HG03103 (cell line): ENCODE measurements at regions not wholly inside any gene's neighbourhood (a gene's known extent, or its start where the extent isn't known, plus 50 kb on each side); places are given as distances from the start of the nearest gene placed in this dataset.
"Not testable (repeated sequence)": the region's sequence is repeated elsewhere in the genome, so short reads cannot be mapped to it uniquely, and the experiment has no call there.

ENCODE experiments used
- ATAC-seq: cut with Tn5 transposase; IDR thresholded peaks from one replicate; pipeline ENCODE4 v1.9.1; 2021; ENCODE audit warnings: low read depth; ENCODE audit not compliant: unreplicated experiment

DNA sequence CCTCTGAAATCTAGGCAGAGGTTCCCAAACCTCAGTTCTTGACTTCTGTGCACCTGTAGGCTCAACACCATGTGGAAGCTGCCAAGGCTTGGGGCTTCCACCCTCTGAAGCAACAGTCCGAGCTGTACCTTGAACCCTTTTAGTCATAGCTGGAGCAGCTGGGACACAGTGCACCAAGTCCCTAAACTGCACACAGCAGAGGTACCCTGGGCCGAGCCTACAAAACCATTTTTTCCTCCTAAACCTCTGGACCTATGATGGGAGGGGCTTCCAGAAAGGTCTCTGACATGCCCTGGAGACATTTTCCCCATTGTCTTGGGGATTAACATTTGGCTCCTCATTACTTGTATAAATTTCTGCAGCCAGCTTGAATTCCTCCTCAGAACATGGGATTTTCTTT is 168.8 kb downstream of the TLE3 start:
- ATAC-seq: not testable (repeated sequence)

DNA sequence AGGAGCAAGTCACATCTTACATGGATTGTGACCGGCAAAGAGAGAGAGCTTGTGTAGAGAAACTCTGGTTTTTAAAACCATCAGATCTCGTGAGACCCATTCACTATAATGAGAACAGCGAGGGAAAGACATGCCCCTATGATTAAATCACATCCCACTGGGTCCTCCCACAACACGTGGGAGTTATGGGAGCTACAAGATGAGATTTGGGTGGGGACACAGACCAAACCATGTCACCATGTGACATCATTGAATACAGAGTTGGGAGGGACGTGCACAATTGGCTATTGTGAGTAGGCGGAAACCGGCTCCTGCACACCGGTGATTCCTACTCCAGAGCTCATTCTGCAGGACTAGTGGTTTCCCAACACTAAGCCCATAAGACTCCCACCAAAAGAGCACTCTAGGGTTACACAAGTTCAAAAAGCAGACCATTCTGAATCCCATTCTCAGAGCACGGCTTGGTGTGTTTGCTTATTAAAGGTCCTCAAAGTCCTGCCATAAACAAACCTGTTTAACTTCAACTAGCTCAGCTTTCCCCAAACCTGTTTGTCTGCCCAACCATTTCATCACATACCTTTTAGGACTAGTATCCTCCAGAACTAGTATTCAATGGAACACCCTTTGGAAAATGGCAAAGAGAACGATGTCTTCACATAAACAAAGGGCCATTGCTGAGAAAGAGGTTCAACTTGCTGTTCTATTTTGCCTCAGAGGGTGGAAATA is 167.6 kb downstream of the TLE3 start:
- ATAC-seq: no peak

DNA sequence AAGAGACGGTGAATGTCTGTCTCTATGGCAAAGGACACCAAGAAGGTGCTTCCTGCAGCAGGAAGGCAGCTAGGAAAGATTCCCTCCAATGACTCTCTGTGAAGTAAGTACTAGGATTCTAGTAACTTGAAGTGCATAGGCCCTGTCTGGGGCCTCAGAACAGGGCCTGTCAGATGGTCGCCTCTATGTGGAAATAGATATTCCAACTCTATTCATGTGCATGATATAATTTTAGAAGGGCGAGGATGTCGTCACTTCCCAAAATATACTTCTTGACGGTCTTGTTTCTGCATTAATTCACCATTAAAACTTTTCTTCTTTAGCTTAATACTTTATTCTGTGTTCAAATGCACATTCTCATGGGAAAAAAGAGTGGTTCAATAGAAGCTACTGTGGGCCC is 167.0 kb downstream of the TLE3 start:
- no peak for ATAC-seq

DNA sequence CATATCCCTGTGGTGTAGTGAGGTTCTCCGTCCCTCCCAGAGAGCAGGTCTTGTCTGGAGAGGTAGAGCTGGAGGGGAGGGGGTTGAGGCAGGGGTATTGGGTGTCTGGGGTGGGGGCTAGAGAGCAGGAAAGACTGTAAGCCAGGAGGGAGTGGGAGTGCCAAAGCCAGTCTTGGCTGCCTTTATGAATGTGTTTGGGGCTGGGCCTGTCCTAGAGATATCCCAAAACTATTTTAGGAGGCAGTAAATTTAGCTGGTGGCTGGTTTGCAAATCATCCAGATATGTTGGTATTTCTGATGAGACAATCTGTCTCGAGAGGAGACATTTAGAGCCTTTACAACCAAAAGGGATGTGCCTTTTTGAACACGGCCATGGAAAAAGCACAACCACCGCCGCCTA is 166.6 kb downstream of the TLE3 start:
- no peak for ATAC-seq

DNA sequence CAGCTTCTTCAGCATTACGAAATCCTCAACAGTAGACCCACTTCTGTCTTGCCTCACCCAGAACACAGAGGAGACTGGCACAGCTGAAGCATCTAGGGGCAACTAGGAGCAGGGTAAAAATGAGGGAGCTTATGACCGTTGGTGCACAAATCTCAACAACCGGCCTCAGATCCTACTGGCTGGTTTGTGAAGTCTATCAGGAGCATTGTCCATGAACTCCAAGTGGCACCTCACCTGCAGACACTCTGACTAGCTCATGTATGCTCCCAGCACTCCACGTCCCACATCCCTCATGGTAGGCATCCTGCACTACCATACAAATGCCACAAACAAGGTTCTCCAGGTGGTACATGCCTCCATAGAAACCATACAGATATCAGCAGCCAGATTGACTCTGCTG is 163.1 kb downstream of the TLE3 start:
- no peak for ATAC-seq

DNA sequence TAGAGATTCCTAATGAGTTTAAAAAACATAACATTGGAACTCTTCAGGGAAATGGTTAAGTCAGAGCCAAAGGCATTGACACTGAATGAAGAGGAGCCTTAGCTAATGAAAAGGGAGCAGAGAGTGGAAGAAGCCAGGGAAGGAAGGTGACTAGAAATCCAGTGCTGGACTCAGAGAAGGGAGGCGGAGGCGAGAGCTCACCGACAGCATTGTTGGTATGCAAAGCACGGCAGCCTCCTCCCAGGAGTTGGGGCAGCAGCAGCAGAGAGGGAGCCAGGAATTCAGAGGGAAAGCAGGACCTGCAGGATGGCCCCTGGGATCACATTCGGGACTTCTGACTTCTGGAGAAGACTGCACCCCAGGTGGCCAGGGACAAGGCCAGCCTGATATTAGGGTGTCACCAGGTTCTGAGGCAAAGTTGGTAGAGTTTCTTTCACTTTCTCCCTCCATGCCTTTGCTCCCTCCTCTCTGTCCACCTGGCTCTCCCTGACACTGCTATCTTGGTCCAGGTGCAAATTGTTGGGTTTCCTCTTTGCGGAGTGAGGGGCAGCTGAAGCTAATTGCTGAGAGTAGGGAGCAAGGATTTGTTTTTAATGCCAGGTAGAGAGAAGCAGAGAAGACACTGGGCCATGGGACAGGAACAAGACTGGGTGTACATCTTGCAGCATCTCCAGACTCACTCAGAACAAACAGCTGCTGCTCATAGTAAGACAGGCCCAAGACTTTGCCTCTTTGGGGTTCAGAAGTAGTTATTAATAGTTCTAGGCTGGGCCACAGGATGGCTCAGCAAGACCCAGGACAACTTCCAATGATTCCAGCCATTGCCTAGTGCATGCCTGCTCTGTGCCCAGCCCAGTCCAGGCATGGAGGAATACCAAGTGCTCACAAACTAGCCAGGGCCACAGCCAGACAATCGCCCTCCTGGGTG is 157.9 kb downstream of the TLE3 start:
- no peak for ATAC-seq

DNA sequence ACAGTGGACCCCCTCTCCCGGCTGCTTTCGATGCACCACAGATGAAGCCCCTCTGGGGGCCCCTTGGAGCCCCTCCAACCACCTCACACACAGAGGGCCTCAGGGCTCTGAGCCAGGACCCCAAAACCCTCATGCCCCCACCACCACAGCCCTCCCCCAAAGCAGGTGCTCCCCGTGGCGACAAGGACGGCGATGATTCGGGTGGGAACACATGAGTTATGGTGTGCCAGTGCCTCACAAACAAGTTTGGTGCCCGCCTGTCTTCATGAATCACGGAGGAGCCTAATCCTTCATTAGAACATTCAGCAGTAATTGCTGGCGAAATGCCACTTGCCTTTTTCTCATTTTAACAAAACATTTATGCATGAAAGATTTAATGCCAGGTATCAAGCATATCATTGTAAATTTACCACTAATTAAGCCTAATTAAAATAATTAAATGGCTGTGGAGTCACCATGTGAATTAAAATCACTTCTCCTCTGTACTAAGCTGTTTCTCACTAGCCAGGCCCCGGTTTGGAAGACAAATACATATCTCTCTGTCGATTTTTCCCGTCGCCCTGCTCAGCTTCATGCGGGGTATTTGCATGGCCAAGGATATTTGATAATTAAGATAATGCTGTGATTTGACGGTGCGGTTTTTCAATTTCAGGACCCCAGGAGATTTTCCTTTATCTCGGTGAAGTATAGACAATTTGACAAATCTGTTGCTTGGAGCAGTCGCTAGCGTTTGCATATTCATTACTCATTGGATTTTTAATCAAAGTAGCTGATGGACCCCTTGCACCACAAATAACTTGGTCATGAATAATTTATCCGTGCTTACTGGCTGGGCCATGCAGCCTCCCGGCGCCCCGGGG is 157.0 kb downstream of the TLE3 start:
- no peak for ATAC-seq

DNA sequence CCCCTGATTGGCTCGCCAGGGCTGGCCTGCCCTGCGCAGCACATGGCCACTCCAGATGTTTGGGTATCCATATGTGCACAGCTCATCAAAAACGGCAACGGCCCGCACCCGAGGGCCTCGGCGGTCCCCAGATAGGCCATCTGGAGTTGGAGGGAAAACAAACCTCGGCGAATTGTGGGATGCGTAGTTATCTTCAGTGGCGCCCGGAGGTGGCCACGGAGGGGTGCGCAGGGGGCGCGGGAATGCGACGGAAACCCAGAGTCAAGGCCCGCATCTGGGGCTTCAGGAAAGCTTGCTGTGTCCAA is 156.5 kb downstream of the TLE3 start:
- ATAC-seq: no peak

DNA sequence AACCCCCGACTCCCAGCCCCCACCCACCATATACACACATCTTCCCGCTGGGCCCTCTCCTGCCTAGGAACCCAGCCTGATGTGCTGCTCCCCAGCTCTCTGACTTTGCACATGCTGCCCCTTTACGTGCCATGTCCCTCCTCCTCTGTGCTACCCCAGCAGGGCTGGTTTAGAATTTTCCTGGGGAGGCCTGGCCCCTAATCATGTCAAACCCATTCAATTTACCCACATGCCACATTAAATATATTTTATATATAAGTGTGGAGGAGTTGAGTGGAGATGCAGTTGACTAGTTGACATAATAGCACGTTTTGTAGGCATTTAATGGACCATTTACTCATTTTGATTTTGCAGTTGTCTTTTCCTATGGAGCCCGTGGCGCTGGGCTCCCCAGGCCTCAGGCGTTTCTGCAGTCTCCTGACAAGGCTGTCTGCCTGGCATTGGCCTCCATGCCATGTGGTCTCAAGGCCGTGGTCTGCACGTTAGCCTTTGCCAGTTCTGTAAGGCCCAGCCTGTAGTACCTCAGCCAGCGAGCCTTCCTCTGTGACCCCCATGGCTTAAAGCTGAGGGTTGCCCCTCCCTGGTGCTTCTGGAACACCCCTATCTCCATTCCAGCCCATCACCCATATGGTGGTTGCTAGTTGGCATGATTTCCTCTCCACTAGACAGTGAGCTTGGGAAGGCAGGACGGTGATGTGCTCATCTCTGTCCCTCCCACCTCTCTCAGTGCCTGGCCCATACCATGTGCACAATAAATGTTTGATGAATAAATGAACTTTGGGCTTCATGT is 155.8 kb downstream of the TLE3 start:
- no peak for ATAC-seq

DNA sequence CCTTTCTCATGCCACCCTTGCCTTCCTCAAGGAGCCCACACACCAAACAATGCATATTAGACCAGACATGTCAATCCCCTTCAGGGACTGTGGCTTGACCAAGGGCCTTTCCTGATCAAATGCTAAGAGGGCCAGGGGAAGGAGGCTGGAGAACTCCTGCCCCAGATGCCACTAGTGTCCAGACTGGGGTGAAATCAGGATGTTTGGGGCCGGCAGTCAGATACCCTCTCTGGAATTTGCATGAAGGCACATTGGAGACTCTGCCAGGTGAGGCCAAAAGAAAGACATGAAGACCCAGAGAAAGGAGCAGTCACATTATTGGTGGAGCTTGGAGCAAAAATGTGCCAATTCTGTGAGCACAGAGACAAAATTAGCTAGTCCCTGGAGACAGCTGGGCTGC is 154.1 kb downstream of the TLE3 start:
- no peak for ATAC-seq

DNA sequence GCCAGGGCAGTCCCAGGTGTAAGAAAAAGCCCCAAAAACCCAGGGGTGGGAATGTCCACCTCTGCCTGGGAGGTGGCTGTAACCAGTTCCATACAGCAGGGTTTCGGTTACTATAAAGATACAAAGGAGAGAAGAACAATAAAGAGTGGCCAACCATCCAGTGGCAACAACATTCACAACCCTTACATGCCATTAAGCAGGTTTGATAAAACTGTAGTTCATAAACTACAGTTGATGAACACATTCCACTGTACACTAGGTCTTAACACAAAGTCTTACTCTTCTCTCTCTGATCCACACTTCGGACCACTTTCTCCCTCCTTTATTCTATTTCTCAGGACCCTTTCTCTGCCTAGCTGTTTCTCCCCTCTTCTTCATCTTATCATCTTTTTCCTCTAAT is 152.0 kb downstream of the TLE3 start:
- ATAC-seq: no peak

DNA sequence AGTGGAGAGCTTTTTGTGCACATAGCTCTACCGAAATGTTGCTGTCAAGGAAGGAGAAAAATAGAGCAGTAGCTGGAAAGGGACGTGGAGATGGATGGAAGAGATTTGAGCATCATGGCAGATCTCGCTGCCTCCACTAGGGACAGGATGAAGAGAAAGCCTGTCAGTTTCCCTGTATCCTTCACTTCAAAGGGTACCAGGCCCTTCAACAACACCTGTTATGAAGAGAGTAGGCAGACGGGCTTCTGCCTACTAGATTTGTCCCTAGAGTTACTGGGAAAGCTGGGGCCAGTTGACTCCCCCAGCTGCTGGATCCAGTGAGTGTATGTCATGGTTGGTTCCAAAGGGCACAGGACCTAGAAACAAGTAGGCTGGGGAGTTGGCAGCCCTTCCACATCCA is 150.8 kb downstream of the TLE3 start:
- no peak for ATAC-seq

DNA sequence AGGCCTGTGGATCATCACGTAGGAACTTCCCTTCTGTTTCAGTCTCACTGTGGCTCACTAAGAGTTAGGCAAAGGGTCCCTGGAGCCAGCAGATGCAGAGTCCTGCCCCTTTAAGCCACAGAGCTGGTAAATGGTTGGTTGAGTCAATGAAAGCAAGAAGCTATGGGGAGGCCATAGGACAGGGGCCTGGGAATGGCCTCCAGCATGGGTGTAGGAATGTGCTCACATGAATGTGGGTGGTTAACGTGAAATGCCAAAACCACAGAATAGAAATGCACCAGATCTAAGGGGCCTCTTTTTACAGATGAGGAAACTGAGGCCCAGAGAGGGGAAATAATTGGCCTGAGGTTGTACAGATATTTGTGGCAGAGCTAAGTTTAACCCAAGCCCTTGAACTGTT is 150.3 kb downstream of the TLE3 start:
- ATAC-seq: no peak

DNA sequence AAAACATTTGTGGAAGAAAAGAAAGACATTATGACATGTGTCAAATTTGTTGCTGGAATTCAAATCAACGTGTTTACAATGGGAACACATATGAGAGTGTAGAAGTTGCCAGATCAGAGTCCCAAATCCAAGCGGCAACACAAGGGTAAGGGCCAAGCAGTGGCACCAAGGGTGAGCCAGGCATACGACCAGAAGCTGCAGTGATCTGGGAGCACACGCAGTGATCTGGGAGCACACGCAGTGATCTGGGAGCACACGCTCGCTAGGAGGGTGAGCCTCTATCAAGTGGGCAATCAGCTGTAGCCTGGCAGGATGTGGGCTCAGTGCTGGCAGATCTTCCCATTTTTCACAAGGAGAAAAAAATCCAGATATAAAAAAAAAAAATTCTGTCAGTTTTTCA is 148.2 kb downstream of the TLE3 start:
- no peak for ATAC-seq

DNA sequence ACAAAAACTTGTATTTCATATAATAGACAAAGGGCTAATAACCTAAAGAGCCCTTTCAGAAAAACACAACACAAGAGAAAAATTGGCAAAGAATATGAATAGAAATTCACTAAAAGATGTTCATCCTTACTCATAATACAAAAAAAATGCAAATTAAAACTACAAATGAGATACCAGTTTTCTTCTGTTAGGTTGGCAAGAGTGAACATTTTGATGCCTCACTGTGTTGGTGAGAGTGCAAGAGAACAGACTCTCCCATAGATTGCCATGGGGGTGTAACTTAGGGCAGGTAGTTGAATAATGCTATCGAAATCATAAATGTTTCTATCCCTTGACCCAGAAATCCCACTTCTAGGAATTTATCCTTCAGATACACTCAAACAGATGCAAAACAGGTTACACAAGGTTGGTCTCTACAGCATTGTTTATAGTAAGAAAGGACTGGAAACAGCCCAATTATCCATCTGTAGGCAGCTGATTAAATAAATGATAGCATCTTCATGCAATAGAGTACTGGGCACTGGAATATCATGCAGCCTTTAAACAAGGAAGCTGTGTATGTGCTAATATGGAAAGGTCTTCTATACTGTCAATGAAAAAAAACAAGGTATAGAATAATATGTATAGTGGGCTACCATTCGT is 146.3 kb downstream of the TLE3 start:
- no peak for ATAC-seq

DNA sequence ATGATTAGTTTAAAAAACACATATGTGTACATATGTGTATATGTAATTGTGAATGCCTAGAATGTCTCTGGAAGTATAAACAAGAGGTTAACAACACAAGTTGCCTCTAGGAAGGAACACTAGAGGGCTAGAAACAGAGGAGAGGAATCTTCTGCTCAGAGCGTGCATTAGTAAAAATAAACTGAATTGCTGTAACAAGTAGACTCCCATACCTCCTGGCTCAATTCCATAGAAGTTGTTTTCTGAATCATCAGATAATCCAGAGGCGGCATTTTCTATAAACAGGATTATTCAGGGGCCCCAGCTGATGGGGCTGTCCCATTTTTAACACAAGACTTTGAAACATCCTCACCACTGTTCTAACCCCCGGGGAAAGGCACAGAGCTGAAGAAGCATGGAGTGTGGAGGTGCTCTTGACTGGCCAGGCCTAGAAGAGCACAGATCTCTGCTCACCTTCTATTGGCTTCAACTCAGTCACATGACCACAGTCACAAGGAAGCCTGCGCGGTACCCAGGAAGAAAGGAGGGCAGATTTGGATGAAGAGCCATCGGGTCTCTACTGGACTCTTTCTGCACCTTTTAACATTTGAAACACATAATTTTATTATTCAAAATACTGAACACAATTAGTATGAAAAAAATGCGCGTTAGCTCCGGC is 145.7 kb downstream of the TLE3 start:
- no peak for ATAC-seq

DNA sequence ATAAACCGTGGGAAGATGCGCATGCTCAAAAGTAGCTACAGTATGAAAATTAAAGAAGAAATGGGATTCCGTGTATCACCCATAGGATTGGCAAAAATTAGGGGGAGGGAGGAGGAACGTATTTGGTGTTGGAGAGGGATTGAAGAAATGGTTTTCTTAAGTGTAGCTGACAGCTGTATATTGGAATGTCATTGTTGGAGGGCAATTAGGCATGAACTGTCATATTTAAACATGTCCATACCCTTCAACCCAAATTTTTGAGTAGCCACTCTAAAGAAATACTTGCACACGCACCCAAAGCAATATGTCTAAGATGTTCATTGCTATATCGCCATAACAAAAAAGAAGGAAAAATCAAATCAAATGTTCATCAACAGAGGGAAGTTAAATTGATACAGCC is 144.7 kb downstream of the TLE3 start:
- ATAC-seq: no peak

DNA sequence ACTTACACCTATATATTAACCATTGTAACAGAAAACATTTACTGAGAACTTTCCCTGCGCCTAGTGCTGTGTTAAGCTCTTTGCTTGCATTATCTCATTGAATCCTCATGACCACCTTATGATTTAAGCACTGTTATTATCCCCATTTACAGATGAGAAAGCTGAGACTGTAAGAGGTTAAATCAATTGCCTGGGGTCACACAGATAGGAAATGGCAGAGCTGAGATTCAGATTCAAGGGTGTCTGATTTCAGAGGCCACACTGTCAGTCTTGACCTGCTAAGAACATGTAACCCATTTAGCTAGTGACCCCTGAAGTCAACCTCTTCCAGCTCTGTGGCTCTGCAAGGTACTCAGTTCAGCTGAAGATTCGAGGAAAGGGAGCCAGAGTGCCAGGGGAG is 143.9 kb downstream of the TLE3 start:
- no peak for ATAC-seq

DNA sequence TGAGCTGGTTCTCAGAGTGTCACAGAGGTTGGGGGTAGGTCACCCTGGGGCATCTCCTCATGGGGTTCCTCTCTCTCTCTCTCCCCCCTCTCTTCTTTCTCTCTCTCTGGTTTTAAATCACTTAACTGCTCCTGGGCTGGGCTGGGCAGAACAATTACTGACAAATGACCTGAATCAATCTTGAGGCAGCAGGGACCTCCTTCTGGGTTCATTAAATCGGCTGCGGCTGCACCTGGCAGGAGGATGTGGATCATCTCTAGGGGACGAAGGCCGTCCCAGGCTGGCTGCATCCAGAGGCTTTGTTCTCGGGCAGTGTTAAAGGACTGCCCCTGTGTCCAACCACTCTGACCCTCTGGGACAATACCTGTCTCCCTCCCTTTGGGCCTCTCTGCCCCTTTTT is 143.1 kb downstream of the TLE3 start:
- no peak for ATAC-seq
